Breast epithelium (tissue), 3 donors: ENCODE measurements at regions not wholly inside any gene's neighbourhood (a gene's known extent, or its start where the extent isn't known, plus 50 kb on each side); places are given as distances from the start of the nearest gene placed in this dataset.

Experiments used
- CTCF ChIP-seq, 3 donors: fragments of 450-650 bp; IDR thresholded peaks; one replicate each; pipeline ENCODE4 v1.5.1; 2016 to 2017; ENCODE audit warnings: antibody characterized with exemption in 3 of 3, mild to moderate bottlenecking in 3 of 3, moderate library complexity in 3 of 3
- POLR2A ChIP-seq: fragments of 450-650 bp; IDR thresholded peaks from one replicate; pipeline ENCODE4 v1.6.1; 2016; ENCODE audit warnings: antibody characterized with exemption, mild to moderate bottlenecking, moderate library complexity

- TF ChIP-seq CTCF (IDR thresholded peaks at IDR 0.05): no peak
- TF ChIP-seq POLR2A: no peak
These were observed 142.8 kb downstream of the POLR2M start for GRCh38 chr15:57849317-57849716.
